ENCODE measurements at regions not wholly inside any gene's neighbourhood (a gene's known extent, or its start where the extent isn't known, plus 50 kb on each side); places are given as distances from the start of the nearest gene placed in this dataset.

DNA sequence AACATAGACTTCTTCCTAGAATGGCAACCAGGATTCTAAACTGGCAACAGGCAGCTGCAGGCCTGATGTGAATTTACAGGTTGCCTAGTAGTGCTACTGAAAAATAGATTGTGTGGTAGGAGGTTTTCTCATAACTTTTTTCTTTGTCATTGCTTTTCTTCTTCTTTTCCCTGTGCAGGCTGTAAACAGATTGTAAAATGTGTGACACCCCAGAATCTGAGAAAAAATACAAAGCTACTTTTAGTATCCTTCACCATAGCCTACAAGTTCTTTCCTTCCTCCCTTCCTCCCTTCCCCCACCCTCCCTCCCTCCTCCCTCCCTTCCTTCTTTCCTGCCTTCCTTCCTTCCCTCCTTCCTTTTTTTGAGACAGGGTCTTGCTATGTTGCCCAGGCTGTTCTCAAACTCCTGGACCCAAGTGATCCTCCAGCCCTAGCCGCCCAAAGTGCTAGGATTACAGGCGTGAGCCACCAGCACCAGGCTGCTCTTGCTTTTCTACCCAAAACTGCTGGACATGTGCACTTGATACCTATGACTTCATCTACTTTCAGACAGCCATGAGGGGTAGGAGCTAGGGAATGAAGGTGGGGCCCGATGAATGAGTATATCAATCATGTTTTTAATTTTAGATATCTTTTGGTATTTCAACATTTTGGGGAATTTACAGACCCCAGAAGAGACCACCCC lies 114.2 kb upstream of the EEA1 start:
- no peaks in the 10 kb centered on the region for H3K79me2 ChIP-seq (ENCODE audit: control insufficient read depth, insufficient read depth, low read length)
- H3K4me3 ChIP-seq (replicated peaks in 1 of 4; ENCODE audit: control extremely low read depth in 1 of 4, insufficient read depth in 1 of 4, low read depth in 3 of 4, low read length in 4 of 4): no peak overlapping the region

DNA sequence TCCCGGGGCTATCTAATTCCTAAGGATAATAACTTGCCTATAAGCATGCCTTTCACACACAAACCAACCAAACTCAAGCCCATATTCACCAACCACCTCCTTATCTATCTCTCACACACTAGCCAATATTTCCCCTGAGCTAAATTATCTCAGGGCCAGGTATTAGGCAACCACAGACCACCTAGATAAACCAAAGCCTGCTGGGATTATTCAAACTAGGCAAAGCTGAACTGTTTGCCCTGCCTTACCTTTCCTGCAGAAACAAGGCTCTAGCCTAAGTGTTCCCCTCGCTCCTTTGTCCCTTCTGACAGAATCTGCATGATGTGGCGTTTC lies 114.7 kb upstream of the EEA1 start:
- Histone ChIP-seq H4K20me1 (ENCODE audit: control insufficient read depth, extremely low read depth, insufficient read depth, low read length) (no peaks in the 10 kb centered on the region), H3K9ac (ENCODE audit: insufficient read depth, low read length) (no peak overlapping the region), H3K4me1 (ENCODE audit: control insufficient read depth, extremely low read depth, insufficient read depth, low read length) (no peaks in the 10 kb centered on the region), H3K27me3 (ENCODE audit: control insufficient read depth, insufficient read depth, low read length) (no peaks in the 10 kb centered on the region), H2AFZ (ENCODE audit: low read length) (no peak overlapping the region), H3K36me3 (ENCODE audit: control insufficient read depth, insufficient read depth, low read length) (no peaks in the 10 kb centered on the region), H3K4me3 (replicated peaks in 1 of 4; ENCODE audit: control extremely low read depth in 1 of 4, insufficient read depth in 1 of 4, low read depth in 3 of 4, low read length in 4 of 4) (no peak overlapping the region), H3K79me2 (ENCODE audit: control insufficient read depth, insufficient read depth, low read length) (no peaks in the 10 kb centered on the region), H3K9me3 (ENCODE audit: control insufficient read depth, insufficient read depth, low read depth, low read length) (no peaks in the 10 kb centered on the region), H3K27ac (ENCODE audit: insufficient read depth, low read length) (no peak overlapping the region), H3K4me2 (ENCODE audit: extremely low read depth, insufficient read depth, low read length) (no peak overlapping the region)
- TF ChIP-seq EZH2 (IDR thresholded peaks at IDR 0.05; ENCODE audit: low read length, missing control alignments): no peak
- TF ChIP-seq, protein P1, sequence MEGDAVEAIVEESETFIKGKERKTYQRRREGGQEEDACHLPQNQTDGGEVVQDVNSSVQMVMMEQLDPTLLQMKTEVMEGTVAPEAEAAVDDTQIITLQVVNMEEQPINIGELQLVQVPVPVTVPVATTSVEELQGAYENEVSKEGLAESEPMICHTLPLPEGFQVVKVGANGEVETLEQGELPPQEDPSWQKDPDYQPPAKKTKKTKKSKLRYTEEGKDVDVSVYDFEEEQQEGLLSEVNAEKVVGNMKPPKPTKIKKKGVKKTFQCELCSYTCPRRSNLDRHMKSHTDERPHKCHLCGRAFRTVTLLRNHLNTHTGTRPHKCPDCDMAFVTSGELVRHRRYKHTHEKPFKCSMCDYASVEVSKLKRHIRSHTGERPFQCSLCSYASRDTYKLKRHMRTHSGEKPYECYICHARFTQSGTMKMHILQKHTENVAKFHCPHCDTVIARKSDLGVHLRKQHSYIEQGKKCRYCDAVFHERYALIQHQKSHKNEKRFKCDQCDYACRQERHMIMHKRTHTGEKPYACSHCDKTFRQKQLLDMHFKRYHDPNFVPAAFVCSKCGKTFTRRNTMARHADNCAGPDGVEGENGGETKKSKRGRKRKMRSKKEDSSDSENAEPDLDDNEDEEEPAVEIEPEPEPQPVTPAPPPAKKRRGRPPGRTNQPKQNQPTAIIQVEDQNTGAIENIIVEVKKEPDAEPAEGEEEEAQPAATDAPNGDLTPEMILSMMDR (conservative IDR thresholded peaks at IDR 0.05 in 1 of 2, IDR thresholded peaks at IDR 0.05 in 1 of 2; ENCODE audit: low read depth in 1 of 2, low read length in 2 of 2): no peak
- DNase-seq (ENCODE audit: low read depth in 2 of 2): no peak

More for the DNA sequence above, 114.2 kb upstream of the EEA1 start:
- Histone ChIP-seq H3K36me3 (ENCODE audit: control insufficient read depth, insufficient read depth, low read length) (no peaks in the 10 kb centered on the region), H4K20me1 (ENCODE audit: control insufficient read depth, extremely low read depth, insufficient read depth, low read length) (no peaks in the 10 kb centered on the region), H3K4me1 (ENCODE audit: control insufficient read depth, extremely low read depth, insufficient read depth, low read length) (no peaks in the 10 kb centered on the region), H3K9ac (ENCODE audit: insufficient read depth, low read length) (no peak overlapping the region), H3K4me2 (ENCODE audit: extremely low read depth, insufficient read depth, low read length) (no peak overlapping the region), H3K27me3 (ENCODE audit: control insufficient read depth, insufficient read depth, low read length) (no peaks in the 10 kb centered on the region), H3K27ac (ENCODE audit: insufficient read depth, low read length) (no peak overlapping the region), H3K9me3 (ENCODE audit: control insufficient read depth, insufficient read depth, low read depth, low read length) (no peaks in the 10 kb centered on the region), H2AFZ (ENCODE audit: low read length) (no peak overlapping the region)
- DNase-seq (ENCODE audit: low read depth in 2 of 2): no peak
- TF ChIP-seq EZH2 (IDR thresholded peaks at IDR 0.05; ENCODE audit: low read length, missing control alignments): no peak
- TF ChIP-seq, protein P1 (conservative IDR thresholded peaks at IDR 0.05 in 1 of 2, IDR thresholded peaks at IDR 0.05 in 1 of 2; ENCODE audit: low read depth in 1 of 2, low read length in 2 of 2): no peak

DNA sequence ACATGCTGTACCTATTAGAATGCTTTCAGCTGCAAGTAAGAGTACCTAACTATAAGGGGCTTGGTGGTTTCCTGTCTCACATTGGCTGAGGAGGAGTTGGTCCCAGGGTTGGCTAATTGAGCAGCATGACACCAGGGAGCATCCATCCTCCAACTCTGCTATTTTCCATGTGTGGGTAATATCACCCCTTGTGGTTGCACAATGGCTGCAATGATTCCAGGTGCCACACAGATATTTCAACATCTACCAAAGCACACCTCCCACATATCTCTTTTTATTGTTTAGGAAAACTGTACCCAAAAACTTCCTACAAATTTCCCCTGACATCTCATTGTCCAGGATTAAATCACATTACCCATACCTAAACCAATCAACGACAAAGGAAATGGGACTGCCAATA lies 118.0 kb upstream of the EEA1 start:
- no peak overlapping the region for H3K9ac ChIP-seq (ENCODE audit: insufficient read depth, low read length)
- H3K4me1 ChIP-seq (ENCODE audit: control insufficient read depth, extremely low read depth, insufficient read depth, low read length): no peaks in the 10 kb centered on the region
- no peaks in the 10 kb centered on the region for H3K36me3 ChIP-seq (ENCODE audit: control insufficient read depth, insufficient read depth, low read length)
- no peaks in the 10 kb centered on the region for H3K27me3 ChIP-seq (ENCODE audit: control insufficient read depth, insufficient read depth, low read length)
- no peak overlapping the region for H2AFZ ChIP-seq (ENCODE audit: low read length)
- no peak for TF ChIP-seq EZH2 (IDR thresholded peaks at IDR 0.05; ENCODE audit: low read length, missing control alignments)
- TF ChIP-seq, protein P1 (conservative IDR thresholded peaks at IDR 0.05 in 1 of 2, IDR thresholded peaks at IDR 0.05 in 1 of 2; ENCODE audit: low read depth in 1 of 2, low read length in 2 of 2): no peak
- no peaks in the 10 kb centered on the region for H3K9me3 ChIP-seq (ENCODE audit: control insufficient read depth, insufficient read depth, low read depth, low read length)
- no peak overlapping the region for H3K27ac ChIP-seq (ENCODE audit: insufficient read depth, low read length)
- no peak overlapping the region for H3K4me3 ChIP-seq (replicated peaks in 1 of 4; ENCODE audit: control extremely low read depth in 1 of 4, insufficient read depth in 1 of 4, low read depth in 3 of 4, low read length in 4 of 4)
- no peak overlapping the region for H3K4me2 ChIP-seq (ENCODE audit: extremely low read depth, insufficient read depth, low read length)
- DNase-seq (ENCODE audit: low read depth in 2 of 2): no peak
- no peaks in the 10 kb centered on the region for H3K79me2 ChIP-seq (ENCODE audit: control insufficient read depth, insufficient read depth, low read length)
- H4K20me1 ChIP-seq (ENCODE audit: control insufficient read depth, extremely low read depth, insufficient read depth, low read length): no peaks in the 10 kb centered on the region
